H9 (cell line): ENCODE measurements at regions not wholly inside any gene's neighbourhood (a gene's known extent, or its start where the extent isn't known, plus 50 kb on each side); places are given as distances from the start of the nearest gene placed in this dataset.
"Not testable (repeated sequence)": the region's sequence is repeated elsewhere in the genome, so short reads cannot be mapped to it uniquely, and the experiment has no call there.

Source experiments
- DNase-seq: peaks from one replicate; pipeline ENCODE4 v3.0.0-alpha.2; 2017
- H2AFZ ChIP-seq: one replicate; pipeline ENCODE4 v1.6.1; 2013; ENCODE audit warnings: mild to moderate bottlenecking, low read length, control low read depth, moderate library complexity
- H2AK5ac ChIP-seq: 2 replicates; pipeline ENCODE4 v1.6.1; 2013; ENCODE audit warnings: low read length, control low read depth, mixed read lengths; ENCODE audit not compliant: insufficient read length
- H2BK120ac ChIP-seq: one replicate; pipeline ENCODE4 v1.6.1; 2013; ENCODE audit warnings: low read depth, mild to moderate bottlenecking, low read length, control low read depth, inconsistent platforms; ENCODE audit not compliant: poor library complexity, severe bottlenecking
- H2BK12ac ChIP-seq: 2 replicates; pipeline ENCODE4 v1.6.1; 2013; ENCODE audit warnings: low read length, control low read depth, mixed read lengths, low read depth; ENCODE audit not compliant: insufficient read length
- H2BK15ac ChIP-seq: 2 replicates; pipeline ENCODE4 v1.6.1; 2013; ENCODE audit warnings: low read depth, low read length, control low read depth
- H2BK20ac ChIP-seq: one replicate; pipeline ENCODE4 v1.6.1; 2013; ENCODE audit warnings: low read depth, mild to moderate bottlenecking, low read length, control low read depth, inconsistent platforms; ENCODE audit not compliant: poor library complexity, severe bottlenecking
- H2BK5ac ChIP-seq: 2 replicates; pipeline ENCODE4 v1.6.1; 2013; ENCODE audit warnings: low read length, control low read depth, mixed read lengths; ENCODE audit not compliant: insufficient read length
- H3K14ac ChIP-seq: 2 replicates; pipeline ENCODE4 v1.6.1; 2013; ENCODE audit warnings: low read length, control low read depth; ENCODE audit not compliant: insufficient read depth
- H3K18ac ChIP-seq: 2 replicates; pipeline ENCODE4 v1.6.1; 2013; ENCODE audit warnings: low read depth, mild to moderate bottlenecking, mixed read lengths, low read length, control low read depth; ENCODE audit not compliant: insufficient read length
- H3K23ac ChIP-seq: 2 replicates; pipeline ENCODE4 v1.6.1; 2013; ENCODE audit warnings: low read length, control low read depth, mixed read lengths, low read depth; ENCODE audit not compliant: insufficient read length
- H3K23me2 ChIP-seq: 2 replicates; pipeline ENCODE4 v1.6.1; 2013; ENCODE audit warnings: low read depth, mild to moderate bottlenecking, mixed read lengths, low read length, control low read depth; ENCODE audit not compliant: insufficient read length, poor library complexity, severe bottlenecking
- H3K27ac ChIP-seq: 2 replicates; pipeline ENCODE4 v1.5.1; 2013; ENCODE audit warnings: low read length, control low read depth, mixed read lengths, low read depth; ENCODE audit not compliant: insufficient read length
- H3K27me3 ChIP-seq: 2 replicates; pipeline ENCODE4 v1.6.1; 2013; ENCODE audit warnings: low read length, control low read depth, inconsistent platforms; ENCODE audit not compliant: insufficient read depth
- H3K4ac ChIP-seq: 2 replicates; pipeline ENCODE4 v1.6.1; 2013; ENCODE audit warnings: low read depth, mild to moderate bottlenecking, control low read depth, inconsistent platforms, low read length, moderate library complexity
- H3K4me1 ChIP-seq: 2 replicates; pipeline ENCODE4 v1.6.1; 2013; ENCODE audit warnings: low read length, control low read depth, inconsistent platforms; ENCODE audit not compliant: insufficient read depth
- H3K4me2 ChIP-seq: 2 replicates; pipeline ENCODE4 v1.6.1; 2013; ENCODE audit warnings: low read length, control low read depth, mixed read lengths; ENCODE audit not compliant: insufficient read length, insufficient read depth
- H3K56ac ChIP-seq: 2 replicates; pipeline ENCODE4 v1.6.1; 2013; ENCODE audit warnings: low read depth, mild to moderate bottlenecking, mixed read lengths, low read length, control low read depth; ENCODE audit not compliant: insufficient read length
- H3K79me1 ChIP-seq: 2 replicates; pipeline ENCODE4 v1.6.1; 2013; ENCODE audit warnings: low read depth, mild to moderate bottlenecking, moderate library complexity, low read length, control low read depth, inconsistent platforms; ENCODE audit not compliant: insufficient read depth, poor library complexity, severe bottlenecking
- H3K79me2 ChIP-seq: 2 replicates; pipeline ENCODE4 v1.6.1; 2013; ENCODE audit warnings: low read length, control low read depth, inconsistent platforms; ENCODE audit not compliant: insufficient read depth
- H3K9ac ChIP-seq: 2 replicates; pipeline ENCODE4 v1.6.1; 2013; ENCODE audit warnings: low read length, control low read depth, mixed read lengths; ENCODE audit not compliant: insufficient read length; ENCODE audit errors: extremely low read depth
- H3K9me3 ChIP-seq: one replicate; pipeline ENCODE4 v1.6.1; 2013; ENCODE audit warnings: low read depth, low read length, inconsistent platforms; ENCODE audit not compliant: control insufficient read depth
- H3T11ph ChIP-seq: one replicate; pipeline ENCODE4 v1.6.1; 2013; ENCODE audit warnings: mild to moderate bottlenecking, low read length, control low read depth, inconsistent platforms
- H4K20me1 ChIP-seq: one replicate; pipeline ENCODE4 v1.6.1; 2013; ENCODE audit not compliant: control insufficient read depth, insufficient read length, insufficient read depth
- H4K5ac ChIP-seq: 2 replicates; pipeline ENCODE4 v1.6.1; 2013; ENCODE audit warnings: low read depth, mild to moderate bottlenecking, mixed read lengths, low read length, control low read depth; ENCODE audit not compliant: insufficient read length
- H4K8ac ChIP-seq: replicated peaks from 2 replicates; pipeline ENCODE4 v1.6.1; 2013; ENCODE audit warnings: low read length, control low read depth, mixed read lengths, low read depth; ENCODE audit not compliant: insufficient read length
- H4K91ac ChIP-seq: 2 replicates; pipeline ENCODE4 v1.6.1; 2013; ENCODE audit warnings: low read depth, mild to moderate bottlenecking, moderate library complexity, mixed read lengths, low read length, control low read depth; ENCODE audit not compliant: insufficient read length
- H3K27ac Mint-ChIP-seq, 3 experiments: 2 replicates in 2 of 3; 3 replicates in 1 of 3; pipeline ENCODE4 v1.8.0; 2020 to 2021; ENCODE audit warnings: mixed read lengths in 3 of 3, mild to moderate bottlenecking in 1 of 3, moderate library complexity in 1 of 3
- H3K27me3 Mint-ChIP-seq: 2 replicates; pipeline ENCODE4 v1.8.0; 2021; ENCODE audit warnings: low read depth, mild to moderate bottlenecking, moderate library complexity, mixed read lengths
- H3K36me3 Mint-ChIP-seq, 3 experiments: 2 replicates in 2 of 3; 3 replicates in 1 of 3; pipeline ENCODE4 v1.8.0; 2020 to 2021; ENCODE audit warnings: low read depth in 3 of 3, mixed read lengths in 3 of 3; ENCODE audit not compliant: insufficient read depth in 1 of 3
- H3K4me1 Mint-ChIP-seq, 2 experiments: 2 replicates each; pipeline ENCODE4 v1.8.0; 2020; ENCODE audit warnings: mixed read lengths in 2 of 2
- H3K4me3 Mint-ChIP-seq, 2 experiments: 2 replicates in 1 of 2; 3 replicates in 1 of 2; pipeline ENCODE4 v1.8.0; 2020 to 2021; ENCODE audit warnings: mild to moderate bottlenecking in 2 of 2, mixed read lengths in 2 of 2, moderate library complexity in 1 of 2
- H3K9me3 Mint-ChIP-seq, 2 experiments: 2 replicates in 1 of 2; 3 replicates in 1 of 2; pipeline ENCODE4 v1.8.0; 2020; ENCODE audit warnings: mild to moderate bottlenecking in 2 of 2, mixed read lengths in 2 of 2, moderate library complexity in 1 of 2
- WGBS: extraction: QIAGEN DNeasy Blood & Tissue Kit; methylation state at CpG from one replicate; pipeline ENCODE4 v1.1.7; 2013; ENCODE audit warnings: missing lambda C conversion rate, low lambda C conversion rate, mixed read lengths; ENCODE audit not compliant: insufficient read length; ENCODE audit errors: extremely low coverage; 5-methylcytosine and 5-hydroxymethylcytosine counted together
- TF ChIP-seq, protein P1 (sequence below): fragments of 200-600 bp; sonication (generic); conservative IDR thresholded peaks from 3 replicates; pipeline ENCODE4 v1.8.0; 2021; ENCODE audit warnings: antibody characterized with exemption, mild to moderate bottlenecking

GRCh38 chr10:26374426-26374825 lies 63.7 kb upstream of the APBB1IP start:
- Histone ChIP-seq H3K4me1 (no peaks in the 10 kb centered on the region), H3K14ac (no peak overlapping the region), H2BK15ac (no peak overlapping the region), H3K23me2 (no peaks in the 10 kb centered on the region), H4K91ac (no peak overlapping the region), H3K4ac (no peak overlapping the region), H4K20me1 (no peaks in the 10 kb centered on the region), H2AK5ac (no peak overlapping the region), H2AFZ (no peak overlapping the region), H4K5ac (no peak overlapping the region), H3K9ac (no peak overlapping the region), H3K27ac (no peak overlapping the region), H3K56ac (no peak overlapping the region), H3K18ac (no peak overlapping the region), H2BK20ac (no peak overlapping the region), H2BK12ac (no peak overlapping the region), H3K4me2 (no peak overlapping the region), H2BK120ac (no peak overlapping the region), H3K9me3 (no peaks in the 10 kb centered on the region), H4K8ac (no peak overlapping the region), H3K79me2 (no peaks in the 10 kb centered on the region), H3K79me1 (no peaks in the 10 kb centered on the region), H3K27me3 (no peaks in the 10 kb centered on the region), H3K23ac (no peak overlapping the region), H2BK5ac (no peak overlapping the region), H3T11ph (no peak overlapping the region)
- Mint-ChIP-seq H3K4me3 (no peak overlapping the region), H3K9me3 (peaks cover 4% of the 10 kb centered on the region in 2 experiments; a peak in 4 of 5 replicates), H3K27ac (no peak overlapping the region), H3K27me3 (peaks cover 5% of the 10 kb centered on the region; the same call in 1 of the 2 replicates), H3K36me3 (peaks cover 0 to 3% (median 0%) of the 10 kb centered on the region in 3 experiments; a peak in 2 of 7 replicates), H3K4me1 (no peaks in the 10 kb centered on the region)
- no CpG with 5 or more reads among the region's 4 CpGs for WGBS
- TF ChIP-seq, protein P1, sequence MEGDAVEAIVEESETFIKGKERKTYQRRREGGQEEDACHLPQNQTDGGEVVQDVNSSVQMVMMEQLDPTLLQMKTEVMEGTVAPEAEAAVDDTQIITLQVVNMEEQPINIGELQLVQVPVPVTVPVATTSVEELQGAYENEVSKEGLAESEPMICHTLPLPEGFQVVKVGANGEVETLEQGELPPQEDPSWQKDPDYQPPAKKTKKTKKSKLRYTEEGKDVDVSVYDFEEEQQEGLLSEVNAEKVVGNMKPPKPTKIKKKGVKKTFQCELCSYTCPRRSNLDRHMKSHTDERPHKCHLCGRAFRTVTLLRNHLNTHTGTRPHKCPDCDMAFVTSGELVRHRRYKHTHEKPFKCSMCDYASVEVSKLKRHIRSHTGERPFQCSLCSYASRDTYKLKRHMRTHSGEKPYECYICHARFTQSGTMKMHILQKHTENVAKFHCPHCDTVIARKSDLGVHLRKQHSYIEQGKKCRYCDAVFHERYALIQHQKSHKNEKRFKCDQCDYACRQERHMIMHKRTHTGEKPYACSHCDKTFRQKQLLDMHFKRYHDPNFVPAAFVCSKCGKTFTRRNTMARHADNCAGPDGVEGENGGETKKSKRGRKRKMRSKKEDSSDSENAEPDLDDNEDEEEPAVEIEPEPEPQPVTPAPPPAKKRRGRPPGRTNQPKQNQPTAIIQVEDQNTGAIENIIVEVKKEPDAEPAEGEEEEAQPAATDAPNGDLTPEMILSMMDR, result no peak
- DNase-seq, result no peak

DNA sequence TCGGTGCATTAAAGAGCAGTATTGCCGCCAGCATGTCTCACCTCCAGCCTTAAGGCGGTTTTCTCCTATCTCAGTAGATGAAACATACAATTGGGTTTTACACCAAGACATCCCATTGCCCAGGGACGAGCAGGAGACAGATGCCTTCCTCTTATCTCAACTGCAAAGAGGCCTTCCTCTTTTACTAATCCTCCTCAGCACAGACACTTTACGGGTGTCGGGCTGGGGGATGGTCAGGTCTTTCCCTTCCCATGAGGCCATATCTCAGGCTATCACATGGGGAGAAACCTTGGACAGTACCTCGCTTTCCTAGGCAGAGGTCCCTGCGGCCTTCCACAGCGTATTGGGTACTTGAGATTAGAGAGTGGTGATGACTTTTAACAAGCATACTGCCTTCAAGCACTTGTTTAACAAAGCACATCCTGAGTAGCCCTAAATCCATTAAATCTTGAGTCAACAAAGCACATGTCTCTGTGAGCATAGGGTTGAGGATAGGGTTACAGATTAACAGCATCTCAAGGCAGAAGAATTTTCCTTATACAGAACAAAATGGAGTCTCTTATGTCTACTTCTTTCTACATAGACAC lies 60.8 kb upstream of the APBB1IP start:
- H2BK120ac ChIP-seq, H3K14ac ChIP-seq, H3K18ac ChIP-seq, H3K27me3 ChIP-seq, H3K4me1 ChIP-seq, H2BK12ac ChIP-seq, H4K8ac ChIP-seq, H3K4me3 Mint-ChIP-seq, H2AFZ ChIP-seq, DNase-seq, H3K4me2 ChIP-seq, H3T11ph ChIP-seq, H3K9me3 ChIP-seq, H3K36me3 Mint-ChIP-seq, H3K27me3 Mint-ChIP-seq, H4K20me1 ChIP-seq, H3K23ac ChIP-seq, H2BK5ac ChIP-seq, H2AK5ac ChIP-seq, H3K4ac ChIP-seq, H2BK15ac ChIP-seq, H3K4me1 Mint-ChIP-seq, H3K79me1 ChIP-seq, H3K79me2 ChIP-seq, H3K9ac ChIP-seq, H4K91ac ChIP-seq, H2BK20ac ChIP-seq, H4K5ac ChIP-seq, H3K27ac Mint-ChIP-seq, H3K56ac ChIP-seq, H3K23me2 ChIP-seq, H3K9me3 Mint-ChIP-seq, H3K27ac ChIP-seq: not testable (repeated sequence)
- no CpG with 5 or more reads among the region's 9 CpGs for WGBS
